ENCODE measurements at regions not wholly inside any gene's neighbourhood (a gene's known extent, or its start where the extent isn't known, plus 50 kb on each side); places are given as distances from the start of the nearest gene placed in this dataset.

DNA sequence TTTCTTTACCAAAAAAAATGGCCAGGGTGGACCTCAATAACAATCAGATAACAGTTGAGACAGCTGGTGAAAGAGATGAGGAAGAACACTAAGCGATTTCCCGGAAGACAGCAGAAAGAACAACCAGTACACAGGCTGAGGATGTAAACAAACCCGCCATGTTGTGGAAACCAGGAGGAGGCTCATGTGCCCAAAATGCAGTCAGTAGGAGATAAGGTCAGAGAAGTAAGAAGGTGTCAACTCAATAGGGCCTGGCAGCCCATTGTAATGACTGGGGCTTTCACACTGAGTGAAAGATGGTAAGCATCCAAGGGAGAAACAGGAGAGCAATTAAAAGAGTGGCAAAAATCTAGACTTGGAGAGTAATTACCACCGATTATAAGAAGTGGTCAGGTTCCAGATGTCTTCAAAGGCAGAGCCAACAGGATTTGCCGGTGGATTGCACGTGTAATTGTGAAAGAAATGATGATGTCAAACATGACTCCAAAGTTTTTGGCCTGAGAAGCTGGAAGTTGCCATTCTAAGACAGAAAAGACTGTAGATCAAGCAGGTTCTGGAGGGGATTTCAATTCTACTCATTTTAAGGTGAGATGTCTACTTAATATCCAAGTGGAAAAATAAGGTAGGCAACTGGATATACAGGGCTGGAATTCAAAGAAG, 77.7 kb upstream of the CYP1B1 start:
- peak in 1 of 8 donors; percentile 7 for ATAC-seq
- TF ChIP-seq, protein P1, sequence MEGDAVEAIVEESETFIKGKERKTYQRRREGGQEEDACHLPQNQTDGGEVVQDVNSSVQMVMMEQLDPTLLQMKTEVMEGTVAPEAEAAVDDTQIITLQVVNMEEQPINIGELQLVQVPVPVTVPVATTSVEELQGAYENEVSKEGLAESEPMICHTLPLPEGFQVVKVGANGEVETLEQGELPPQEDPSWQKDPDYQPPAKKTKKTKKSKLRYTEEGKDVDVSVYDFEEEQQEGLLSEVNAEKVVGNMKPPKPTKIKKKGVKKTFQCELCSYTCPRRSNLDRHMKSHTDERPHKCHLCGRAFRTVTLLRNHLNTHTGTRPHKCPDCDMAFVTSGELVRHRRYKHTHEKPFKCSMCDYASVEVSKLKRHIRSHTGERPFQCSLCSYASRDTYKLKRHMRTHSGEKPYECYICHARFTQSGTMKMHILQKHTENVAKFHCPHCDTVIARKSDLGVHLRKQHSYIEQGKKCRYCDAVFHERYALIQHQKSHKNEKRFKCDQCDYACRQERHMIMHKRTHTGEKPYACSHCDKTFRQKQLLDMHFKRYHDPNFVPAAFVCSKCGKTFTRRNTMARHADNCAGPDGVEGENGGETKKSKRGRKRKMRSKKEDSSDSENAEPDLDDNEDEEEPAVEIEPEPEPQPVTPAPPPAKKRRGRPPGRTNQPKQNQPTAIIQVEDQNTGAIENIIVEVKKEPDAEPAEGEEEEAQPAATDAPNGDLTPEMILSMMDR (IDR thresholded peaks at IDR 0.05): no peak
- H3K36me3 ChIP-seq: no peaks in the 10 kb centered on the region
- WGBS, 2 donors: 89 to 91% methylated on average over 6 of the region's 6 CpGs
- H3K4me1 ChIP-seq: peaks cover 0 to 33% (median 10%) of the 10 kb centered on the region in 9 donors
- no peaks in the 10 kb centered on the region for H3K9me3 ChIP-seq
- peak overlapping the region in 5 of 10 donors; percentile 58 to 85 (median 79) for H3K27ac ChIP-seq
- H3K27me3 ChIP-seq: peaks cover 0 to 2% (median 0%) of the 10 kb centered on the region in 7 donors
- no peak for DNase-seq
- H3K4me3 ChIP-seq: no peak overlapping the region
- intact Hi-C loops (cut with DNase I): no loop called here

DNA sequence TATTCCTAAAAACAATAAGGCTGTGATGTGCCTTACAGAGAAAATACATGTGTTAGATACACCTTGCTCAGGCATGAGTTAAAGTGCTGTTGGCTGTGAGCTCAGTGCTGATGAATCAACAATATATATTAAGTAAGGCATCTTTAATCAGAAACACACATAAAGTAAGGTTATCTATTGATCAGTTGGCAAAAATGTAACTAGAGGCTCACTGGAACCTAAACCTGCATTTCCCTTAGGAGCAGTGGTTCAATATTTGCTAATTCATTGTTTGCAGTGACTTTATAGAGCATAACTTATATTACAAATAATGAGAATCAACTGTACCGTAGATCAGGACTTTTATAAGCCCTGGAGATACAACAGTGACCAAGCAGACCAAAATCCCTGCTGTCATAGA, 77.0 kb upstream of the CYP1B1 start:
- H3K27me3 ChIP-seq: peaks cover 0 to 2% (median 0%) of the 10 kb centered on the region in 7 donors
- H3K9me3 ChIP-seq: no peaks in the 10 kb centered on the region
- WGBS, 2 donors: 42 to 90% methylated on average over 1 of the region's 1 CpG
- no peak overlapping the region for H3K27ac ChIP-seq
- intact Hi-C loops (cut with DNase I): no loop called here
- no peaks in the 10 kb centered on the region for H3K36me3 ChIP-seq
- peaks cover 0 to 39% (median 8%) of the 10 kb centered on the region in 9 donors for H3K4me1 ChIP-seq
- TF ChIP-seq, protein P1 (IDR thresholded peaks at IDR 0.05): no peak
- ATAC-seq (no peak), DNase-seq (no peak)
- no peak overlapping the region for H3K4me3 ChIP-seq

DNA sequence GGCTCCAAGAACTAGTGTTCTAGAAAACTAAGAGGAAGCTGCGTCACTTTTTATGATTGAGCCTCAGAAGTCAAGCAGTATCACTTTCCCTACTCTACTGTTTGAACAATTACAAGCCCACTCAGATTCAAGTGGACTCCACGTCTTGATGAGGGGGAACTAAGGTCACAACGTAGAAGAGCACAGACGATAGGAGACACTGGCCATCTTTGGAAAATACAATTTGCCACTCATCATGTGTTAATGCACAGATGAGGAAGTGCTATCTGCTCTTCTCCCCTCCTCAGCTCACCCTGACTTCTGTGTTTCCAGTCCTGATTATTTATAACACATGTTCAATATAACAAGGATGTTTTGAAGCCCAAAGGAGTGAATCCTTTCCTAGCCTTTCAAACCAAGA, 76.1 kb upstream of the CYP1B1 start:
- Histone ChIP-seq H3K27ac (peak overlapping the region in 1 of 10 donors; percentile 29), H3K36me3 (no peaks in the 10 kb centered on the region), H3K4me3 (no peak overlapping the region), H3K9me3 (no peaks in the 10 kb centered on the region), H3K27me3 (peaks cover 0 to 2% (median 0%) of the 10 kb centered on the region in 7 donors), H3K4me1 (peaks cover 0 to 48% (median 7%) of the 10 kb centered on the region in 9 donors)
- 73 to 86% methylated on average over 4 of the region's 4 CpGs for WGBS, 2 donors
- TF ChIP-seq, protein P1 (IDR thresholded peaks at IDR 0.05): no peak
- DNase-seq: no peak
- intact Hi-C loops (cut with DNase I): no loop called here
- no peak for ATAC-seq

DNA sequence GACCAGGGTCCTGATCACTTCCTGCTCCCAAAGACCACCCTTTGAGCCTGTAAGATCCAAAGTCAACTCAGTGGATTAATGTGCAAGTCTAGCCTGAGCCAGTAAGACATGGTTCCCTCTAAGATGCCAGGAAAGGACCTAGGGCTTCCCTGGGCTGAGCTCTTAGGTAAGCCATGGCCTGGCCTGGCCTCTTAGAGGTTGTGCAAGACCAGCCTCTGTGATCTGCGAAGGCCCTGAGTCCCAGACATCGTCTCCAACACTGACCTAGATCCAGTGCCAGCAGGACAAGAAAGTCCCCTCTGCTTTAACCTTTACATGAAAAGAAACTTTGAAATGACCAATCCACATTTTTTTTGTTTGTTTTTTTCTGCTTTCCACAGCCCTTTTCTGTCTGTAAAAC, 73.6 kb upstream of the CYP1B1 start:
- peak in 1 of 8 donors; percentile 43 for ATAC-seq
- H3K36me3 ChIP-seq: no peaks in the 10 kb centered on the region

More for the DNA sequence above, 73.6 kb upstream of the CYP1B1 start:
- TF ChIP-seq, protein P1 (IDR thresholded peaks at IDR 0.05): no peak
- Histone ChIP-seq H3K4me3 (no peak overlapping the region), H3K4me1 (peaks cover 0 to 57% (median 13%) of the 10 kb centered on the region in 9 donors), H3K27ac (peak overlapping the region in 2 of 10 donors; percentile 10 to 91), H3K9me3 (no peaks in the 10 kb centered on the region), H3K27me3 (no peaks in the 10 kb centered on the region)
- peak in 1 of 2 donors; percentile 29 for DNase-seq
- intact Hi-C loops (cut with DNase I): no loop called here
- 82% methylated on average over 2 of the region's 2 CpGs for WGBS, 2 donors
